Progenitor cell of endocrine pancreas (in vitro differentiated cells): ENCODE measurements at regions not wholly inside any gene's neighbourhood (a gene's known extent, or its start where the extent isn't known, plus 50 kb on each side); places are given as distances from the start of the nearest gene placed in this dataset.

Experiments used
- DNase-seq: peaks from one replicate; pipeline ENCODE4 v3.0.0; 2021; ENCODE audit warnings: low spot score; ENCODE audit not compliant: unreplicated experiment
- H3K27ac Mint-ChIP-seq: 2 replicates; pipeline ENCODE4 v1.8.0; 2021; ENCODE audit warnings: mild to moderate bottlenecking, moderate library complexity, mixed read lengths
- H3K27me3 Mint-ChIP-seq: 2 replicates; pipeline ENCODE4 v1.8.0; 2021; ENCODE audit warnings: mixed read lengths
- H3K36me3 Mint-ChIP-seq: 2 replicates; pipeline ENCODE4 v1.8.0; 2022; ENCODE audit warnings: mixed read lengths; ENCODE audit not compliant: insufficient read depth
- H3K4me1 Mint-ChIP-seq: 2 replicates; pipeline ENCODE4 v1.8.0; 2021; ENCODE audit warnings: low read depth, mixed read lengths
- H3K4me3 Mint-ChIP-seq: 2 replicates; pipeline ENCODE4 v1.8.0; 2021; ENCODE audit warnings: low read depth, mild to moderate bottlenecking, moderate library complexity, mixed read lengths
- H3K9me3 Mint-ChIP-seq: 2 replicates; pipeline ENCODE4 v1.8.0; 2021; ENCODE audit warnings: low read depth, mixed read lengths
- CTCF ChIP-seq: fragments of 200-600 bp; sonication (generic); IDR thresholded peaks from one replicate; pipeline ENCODE4 v1.5.0; 2021; ENCODE audit warnings: antibody characterized with exemption, mild to moderate bottlenecking; ENCODE audit not compliant: unreplicated experiment

DNA sequence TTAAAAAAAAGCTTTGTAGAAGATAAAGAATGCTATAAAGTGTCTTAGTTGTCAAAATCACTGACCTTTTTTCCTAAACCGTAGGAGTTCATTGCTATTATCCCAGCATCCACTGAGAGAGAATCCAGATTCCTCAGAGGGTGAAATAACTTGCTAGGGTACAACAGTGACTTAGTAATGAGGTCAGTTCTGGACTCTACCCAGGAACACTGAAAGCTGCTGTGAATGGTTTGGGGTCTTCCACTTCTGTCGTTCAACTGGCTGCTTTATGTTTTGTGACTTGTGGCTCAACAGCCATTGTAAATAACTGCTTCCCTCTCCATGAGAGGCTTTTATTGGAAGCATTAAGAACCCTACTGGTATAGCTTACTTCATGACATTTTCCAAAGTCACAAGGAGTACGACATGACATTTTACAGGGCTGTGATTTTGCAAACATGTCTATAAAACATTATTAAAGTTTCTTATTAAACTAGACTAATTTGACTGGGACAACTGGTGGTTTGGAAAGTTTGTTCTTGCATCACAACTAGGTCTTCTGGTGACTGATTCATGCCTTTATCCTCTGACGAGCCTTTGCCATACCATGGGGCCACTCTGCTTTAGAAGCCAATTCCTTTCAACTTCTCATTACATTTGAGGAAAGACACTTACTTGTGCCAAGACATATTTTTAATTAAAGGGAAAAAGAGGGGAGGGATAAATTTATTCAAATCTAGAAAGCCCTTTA, 92.2 kb upstream of the CDH11 start:
- DNase-seq = no peak

GRCh38 chr16:65212791-65213190, 90.9 kb upstream of the CDH11 start:
- Mint-ChIP-seq H3K27ac (no peak overlapping the region), H3K36me3 (no peaks in the 10 kb centered on the region), H3K27me3 (peaks cover 4% of the 10 kb centered on the region), H3K9me3 (no peaks in the 10 kb centered on the region), H3K4me1 (peaks cover 15% of the 10 kb centered on the region), H3K4me3 (no peak overlapping the region)
- TF ChIP-seq CTCF = no peak
- DNase-seq = no peak

More for the DNA sequence above, 92.2 kb upstream of the CDH11 start:
- Mint-ChIP-seq H3K4me1 (peaks cover 15% of the 10 kb centered on the region), H3K4me3 (no peak overlapping the region), H3K9me3 (no peaks in the 10 kb centered on the region), H3K27me3 (peaks cover 7% of the 10 kb centered on the region), H3K36me3 (no peaks in the 10 kb centered on the region), H3K27ac (no peak overlapping the region)
- TF ChIP-seq CTCF = no peak

- Mint-ChIP-seq H3K9me3 (no peaks in the 10 kb centered on the region), H3K4me1 (peaks cover 15% of the 10 kb centered on the region)
These were observed 90.4 kb upstream of the CDH11 start for GRCh38 chr16:65212240-65212639.

DNA sequence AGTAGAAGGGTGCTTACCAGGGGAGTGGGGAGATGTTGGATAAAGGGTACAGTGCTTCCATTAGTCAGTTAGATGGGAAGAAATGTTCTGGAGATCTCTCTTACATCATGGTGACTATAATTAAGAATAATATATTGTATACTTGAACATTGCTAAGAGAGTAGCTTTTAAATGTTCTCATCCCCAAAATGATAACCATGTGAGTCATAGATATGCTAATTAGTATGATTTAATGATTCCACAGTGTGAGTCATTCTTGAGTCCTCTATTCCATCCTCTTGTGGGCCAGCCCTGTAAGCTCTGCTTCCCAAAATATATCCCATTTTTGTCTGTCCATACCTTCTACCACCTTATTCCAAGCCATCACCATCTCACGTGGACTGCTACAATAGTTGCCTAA, 80.6 kb upstream of the CDH11 start:
- no peak overlapping the region for H3K4me3 Mint-ChIP-seq
- DNase-seq = no peak
- H3K36me3 Mint-ChIP-seq = no peaks in the 10 kb centered on the region
- H3K27me3 Mint-ChIP-seq = peaks cover 29% of the 10 kb centered on the region
- H3K4me1 Mint-ChIP-seq = no peaks in the 10 kb centered on the region
- no peaks in the 10 kb centered on the region for H3K9me3 Mint-ChIP-seq
- no peak for TF ChIP-seq CTCF
- no peak overlapping the region for H3K27ac Mint-ChIP-seq

More at GRCh38 chr16:65212240-65212639, 90.4 kb upstream of the CDH11 start:
- TF ChIP-seq CTCF = no peak
- H3K27me3 Mint-ChIP-seq = peaks cover 4% of the 10 kb centered on the region
- no peaks in the 10 kb centered on the region for H3K36me3 Mint-ChIP-seq
- H3K4me3 Mint-ChIP-seq = no peak overlapping the region
- H3K27ac Mint-ChIP-seq = no peak overlapping the region
- no peak for DNase-seq

DNA sequence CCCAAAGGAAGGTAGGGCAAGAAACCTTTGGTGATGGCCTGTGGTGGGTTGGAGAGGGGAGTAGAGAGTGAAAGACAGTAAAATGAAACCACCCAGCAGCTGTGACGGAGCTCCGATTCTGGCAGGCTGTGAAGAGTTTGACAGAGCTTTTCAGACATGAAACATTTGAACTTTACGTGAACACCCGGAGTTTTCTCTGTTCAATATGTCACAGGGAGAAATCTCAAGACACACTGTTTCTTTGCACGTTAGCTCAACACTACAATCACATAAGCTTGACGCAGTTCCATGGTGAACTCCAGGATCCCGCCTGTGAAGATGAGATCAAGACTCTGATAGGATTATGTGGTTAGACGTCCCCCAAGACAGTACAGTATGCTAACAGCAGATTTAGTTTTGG, 79.6 kb upstream of the CDH11 start:
- H3K27me3 Mint-ChIP-seq = peaks cover 33% of the 10 kb centered on the region
- H3K27ac Mint-ChIP-seq = no peak overlapping the region
- no peak for TF ChIP-seq CTCF
- no peaks in the 10 kb centered on the region for H3K36me3 Mint-ChIP-seq
- peaks cover 7% of the 10 kb centered on the region for H3K4me1 Mint-ChIP-seq
- no peak overlapping the region for H3K4me3 Mint-ChIP-seq
- no peak for DNase-seq
- no peaks in the 10 kb centered on the region for H3K9me3 Mint-ChIP-seq
